B cell (primary cell): ENCODE measurements at regions not wholly inside any gene's neighbourhood (a gene's known extent, or its start where the extent isn't known, plus 50 kb on each side); places are given as distances from the start of the nearest gene placed in this dataset.

ENCODE experiments used
- ATAC-seq: fragments of 200-7000 bp; cut with Tn5 transposase; one replicate; pipeline ENCODE4 v1.10.0; 2021; ENCODE audit warnings: low read depth, mild to moderate bottlenecking, moderate number of reproducible peaks, moderate library complexity
- CTCF ChIA-PET: fragments of 350-600 bp; sonication (Branson Sonifier 250); formaldehyde crosslinking; loops from one replicate; lab custom pipeline; 2021; ENCODE audit warnings: antibody characterized with exemption, inconsistent platforms; lab: Charles Lee
- POLR2A ChIA-PET: fragments of 350-600 bp; sonication (Branson Sonifier 250); formaldehyde crosslinking; loops from one replicate; lab custom pipeline; 2021; ENCODE audit warnings: antibody characterized with exemption; lab: Charles Lee
- DNase-seq: peaks from one replicate; pipeline ENCODE4 v3.0.0; 2013
- H2AFZ ChIP-seq: 2 replicates; pipeline ENCODE4 v1.6.1; 2012; ENCODE audit warnings: mild to moderate bottlenecking, low read depth, low read length; ENCODE audit not compliant: insufficient read depth, poor library complexity, severe bottlenecking
- H3K27ac ChIP-seq, 2 donors: 1 replicate in 1 of 2; 2 replicates in 1 of 2; pipeline ENCODE4 v1.5.1; 2012 to 2013; ENCODE audit warnings: low read length in 2 of 2, mild to moderate bottlenecking in 2 of 2, moderate library complexity in 1 of 2
- H3K27me3 ChIP-seq, 4 experiments: fragments of 200-600 bp in 1 of 4; sonication (generic) in 1 of 4; replicated peaks in 1 of 4; 1 replicate in 2 of 4; 2 replicates in 2 of 4; pipeline versions ENCODE4 v1.6.1 to v1.7.0; 2013 to 2016; ENCODE audit warnings: low read length in 3 of 4, mild to moderate bottlenecking in 2 of 4, mixed read lengths in 1 of 4, moderate library complexity in 1 of 4; ENCODE audit not compliant: insufficient read depth in 4 of 4, control insufficient read depth in 3 of 4; ENCODE audit errors: control extremely low read depth in 1 of 4
- H3K36me3 ChIP-seq, 2 experiments: replicated peaks in 1 of 2; 1 replicate in 1 of 2; 2 replicates in 1 of 2; pipeline versions ENCODE4 v1.6.1 to v1.7.1; 2013; ENCODE audit warnings: low read length in 1 of 2; ENCODE audit not compliant: insufficient read depth in 2 of 2, control insufficient read depth in 1 of 2; ENCODE audit errors: control extremely low read depth in 1 of 2, extremely low read depth in 1 of 2
- H3K4me1 ChIP-seq, 2 donors: fragments of 200-600 bp in 1 of 2; sonication (generic) in 1 of 2; 1 replicate in 1 of 2; 2 replicates in 1 of 2; pipeline versions ENCODE4 v1.5.1 to v1.6.1; 2013 to 2017; ENCODE audit warnings: low read length in 2 of 2; ENCODE audit not compliant: control insufficient read depth in 2 of 2, insufficient read depth in 2 of 2
- H3K4me2 ChIP-seq: replicated peaks from 2 replicates; pipeline ENCODE3; 2012; ENCODE audit warnings: mild to moderate bottlenecking, low read depth, low read length; ENCODE audit not compliant: poor library complexity, severe bottlenecking
- H3K4me3 ChIP-seq, 5 experiments: fragments of 200-600 bp in 1 of 5; sonication (generic) in 1 of 5; 1 replicate in 3 of 5; 2 replicates in 2 of 5; pipeline versions ENCODE4 v1.5.1 to v1.7.0; 2011 to 2016; ENCODE audit warnings: low read length in 4 of 5, mild to moderate bottlenecking in 4 of 5, low read depth in 2 of 5, control low read depth in 1 of 5, moderate library complexity in 1 of 5; ENCODE audit not compliant: insufficient read depth in 1 of 5; ENCODE audit errors: control extremely low read depth in 1 of 5, extremely low read depth in 1 of 5
- H3K79me2 ChIP-seq: fragments of 200-600 bp; sonication (generic); one replicate; pipeline ENCODE4 v1.6.0; 2016; ENCODE audit warnings: low read length; ENCODE audit not compliant: control insufficient read depth, insufficient read depth
- H3K9ac ChIP-seq: fragments of 200-600 bp; sonication (generic); 2 replicates; pipeline ENCODE4 v1.6.1; 2017; ENCODE audit warnings: mild to moderate bottlenecking, low read length, moderate library complexity
- H3K9me3 ChIP-seq, 3 donors: one replicate each; pipeline versions ENCODE4 v1.6.1 to v1.7.1; 2013; ENCODE audit warnings: low read length in 2 of 3; ENCODE audit not compliant: control insufficient read depth in 2 of 3, insufficient read depth in 1 of 3; ENCODE audit errors: control extremely low read depth in 1 of 3
- H4K20me1 ChIP-seq: 2 replicates; pipeline ENCODE4 v1.6.0; 2012; ENCODE audit warnings: mild to moderate bottlenecking, low read length; ENCODE audit not compliant: insufficient read depth, control insufficient read depth, poor library complexity, severe bottlenecking
- H3K27ac Mint-ChIP-seq: one replicate; pipeline ENCODE4 v1.8.0; 2021; ENCODE audit warnings: mixed read lengths
- H3K27me3 Mint-ChIP-seq: one replicate; pipeline ENCODE4 v1.8.0; 2021; ENCODE audit warnings: mixed read lengths
- H3K4me1 Mint-ChIP-seq: one replicate; pipeline ENCODE4 v1.8.0; 2021; ENCODE audit warnings: mixed read lengths
- H3K4me3 Mint-ChIP-seq: one replicate; pipeline ENCODE4 v1.8.0; 2021; ENCODE audit warnings: mixed read lengths
- H3K9me3 Mint-ChIP-seq: one replicate; pipeline ENCODE4 v1.8.0; 2022; ENCODE audit warnings: mixed read lengths; ENCODE audit not compliant: insufficient read depth
- CTCF ChIP-seq: fragments of 200-600 bp; IDR thresholded peaks from one replicate; pipeline ENCODE4 v1.8.0; 2022; ENCODE audit warnings: antibody characterized with exemption, mild to moderate bottlenecking
- EZH2 ChIP-seq: IDR thresholded peaks from 2 replicates; pipeline ENCODE4 v1.6.1; 2012; ENCODE audit warnings: borderline replicate concordance, low read depth, mild to moderate bottlenecking, moderate library complexity, low read length; ENCODE audit not compliant: insufficient read depth, poor library complexity, severe bottlenecking
- WGBS: methylation state at CpG from one replicate; pipeline ENCODE4 v1.1.5; 2013; ENCODE audit warnings: missing lambda C conversion rate; ENCODE audit not compliant: insufficient coverage; 5-methylcytosine and 5-hydroxymethylcytosine counted together
- intact Hi-C: fragments of 100-400 bp; cut with micrococcal nuclease; formaldehyde crosslinking; loops from one replicate; pipeline ENCODE4 v1.10.0; 2022

GRCh38 chr5:8418049-8418426 is 549.1 kb downstream of the MTRR start:
- TF ChIP-seq CTCF (no peak), EZH2 (no peak)
- H4K20me1 ChIP-seq, result no peaks in the 10 kb centered on the region
- ChIA-PET CTCF (no interaction called here), POLR2A (no interaction called here)
- no peak overlapping the region for H3K4me3 ChIP-seq
- H3K9ac ChIP-seq, result no peak overlapping the region
- 30% methylated on average over 2 of the region's 3 CpGs for WGBS
- no peak for DNase-seq
- H3K9me3 Mint-ChIP-seq, result no peaks in the 10 kb centered on the region
- no peaks in the 10 kb centered on the region for H3K4me1 Mint-ChIP-seq
- no peak overlapping the region for H2AFZ ChIP-seq
- H3K27ac ChIP-seq, result no peak overlapping the region
- H3K36me3 ChIP-seq, result no peaks in the 10 kb centered on the region
- no peaks in the 10 kb centered on the region for H3K9me3 ChIP-seq
- no peaks in the 10 kb centered on the region for H3K4me1 ChIP-seq
- no peak overlapping the region for H3K4me3 Mint-ChIP-seq
- H3K79me2 ChIP-seq, result no peaks in the 10 kb centered on the region
- no peak overlapping the region for H3K27ac Mint-ChIP-seq
- intact Hi-C loops, result no loop called here
- ATAC-seq, result no peak
- H3K27me3 Mint-ChIP-seq, result no peaks in the 10 kb centered on the region
- H3K27me3 ChIP-seq, result no peaks in the 10 kb centered on the region
- H3K4me2 ChIP-seq, result no peak overlapping the region

DNA sequence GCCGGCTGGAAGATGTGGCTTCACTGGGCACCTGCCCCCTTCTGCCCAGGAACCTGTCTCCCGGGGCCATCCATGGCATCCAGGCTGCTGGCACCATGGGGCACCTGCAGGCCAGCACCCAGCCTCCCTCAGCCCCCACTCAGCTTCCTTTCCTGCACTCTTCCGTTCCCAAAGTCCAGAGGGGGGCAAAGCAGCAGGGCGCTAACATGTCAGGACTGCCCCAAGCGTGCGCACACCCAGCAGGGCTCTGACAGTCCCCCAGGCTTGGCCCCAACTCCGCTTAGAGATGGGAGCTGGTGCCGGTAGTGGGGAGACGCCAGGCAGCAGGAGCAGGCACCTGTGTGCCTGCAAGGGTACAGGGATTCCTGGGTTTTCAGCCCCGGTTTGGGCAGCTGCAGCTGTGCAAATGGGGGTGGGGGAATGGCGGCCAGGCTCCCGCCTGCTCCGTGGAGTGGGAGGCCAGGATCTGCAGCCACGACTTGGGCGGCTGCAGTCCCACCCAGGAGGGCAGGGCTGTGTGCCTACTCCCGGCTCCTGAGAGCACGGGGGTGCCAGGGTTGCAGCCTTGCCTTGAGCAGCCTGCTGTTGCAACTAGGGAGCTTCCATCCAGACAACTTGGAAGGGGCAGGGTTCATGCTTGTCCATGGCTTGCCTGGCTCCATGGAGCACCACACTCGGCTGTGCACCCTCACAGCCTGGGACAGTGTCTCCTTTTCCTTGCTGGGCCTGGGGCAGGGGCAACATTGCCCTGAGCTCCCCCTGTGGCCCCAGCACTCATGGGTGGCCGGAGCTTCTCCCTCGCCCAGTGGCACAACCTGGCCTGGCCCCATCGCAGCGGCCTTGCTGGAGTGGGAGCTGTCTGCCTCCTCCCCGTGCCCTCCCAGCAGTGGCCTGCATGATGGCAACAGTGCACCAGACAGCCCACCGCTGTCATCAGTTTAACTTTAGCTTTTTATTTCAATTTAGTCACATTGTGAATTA is 561.1 kb downstream of the MTRR start:
- ChIA-PET CTCF (no interaction called here), POLR2A (no interaction called here)
- no peaks in the 10 kb centered on the region for H3K36me3 ChIP-seq
- intact Hi-C loops, result no loop called here
- H3K4me2 ChIP-seq, result no peak overlapping the region
- Mint-ChIP-seq H3K4me1 (no peaks in the 10 kb centered on the region), H3K27me3 (no peaks in the 10 kb centered on the region), H3K4me3 (no peak overlapping the region), H3K9me3 (peaks cover 2% of the 10 kb centered on the region), H3K27ac (no peak overlapping the region)
- H3K9me3 ChIP-seq, result peaks cover 0 to 8% (median 0%) of the 10 kb centered on the region in 3 donors
- no peaks in the 10 kb centered on the region for H3K4me1 ChIP-seq
- no peak overlapping the region for H3K9ac ChIP-seq
- no peak overlapping the region for H2AFZ ChIP-seq
- TF ChIP-seq EZH2 (no peak), CTCF (no peak)
- DNase-seq (no peak), ATAC-seq (no peak)
- H4K20me1 ChIP-seq, result no peaks in the 10 kb centered on the region
- 94% methylated on average over 23 of the region's 24 CpGs for WGBS
- H3K27ac ChIP-seq, result no peak overlapping the region
- no peak overlapping the region for H3K4me3 ChIP-seq
- H3K79me2 ChIP-seq, result no peaks in the 10 kb centered on the region
- H3K27me3 ChIP-seq, result no peaks in the 10 kb centered on the region
